ENCODE measurements at regions not wholly inside any gene's neighbourhood (a gene's known extent, or its start where the extent isn't known, plus 50 kb on each side); places are given as distances from the start of the nearest gene placed in this dataset.

GRCh38 chr11:91947215-91947820 lies 277.3 kb upstream of the FAT3 start:
- DNase-seq = no peak

- DNase-seq = no peak
These were observed 278.1 kb upstream of the FAT3 start for GRCh38 chr11:91946397-91946951.

- no peak for DNase-seq
These were observed 289.5 kb upstream of the FAT3 start for GRCh38 chr11:91935120-91935519.

GRCh38 chr11:91932151-91932821 lies 292.3 kb upstream of the FAT3 start:
- DNase-seq = no peak

GRCh38 chr11:91927448-91927847 lies 297.2 kb upstream of the FAT3 start:
- no peak for DNase-seq

- DNase-seq = no peak
These were observed 297.7 kb upstream of the FAT3 start for GRCh38 chr11:91926965-91927364.

GRCh38 chr11:91922846-91923245 lies 301.8 kb upstream of the FAT3 start:
- DNase-seq = no peak

GRCh38 chr11:91921974-91922373 lies 302.6 kb upstream of the FAT3 start:
- no peak for DNase-seq

- no peak for DNase-seq
These were observed 311.2 kb upstream of the FAT3 start for GRCh38 chr11:91913407-91913806.

GRCh38 chr11:91912322-91912721 lies 312.3 kb upstream of the FAT3 start:
- DNase-seq = no peak

GRCh38 chr11:91906871-91907624 lies 317.6 kb upstream of the FAT3 start:
- no peak for DNase-seq

- DNase-seq = no peak
These were observed 319.5 kb upstream of the FAT3 start for GRCh38 chr11:91904792-91905785.

GRCh38 chr11:91902312-91902711 lies 322.3 kb upstream of the FAT3 start:
- no peak for DNase-seq

GRCh38 chr11:91880660-91881059 lies 344.0 kb upstream of the FAT3 start:
- no peak for DNase-seq

GRCh38 chr11:91876746-91877145 lies 347.9 kb upstream of the FAT3 start:
- no peak for DNase-seq

- DNase-seq = no peak
These were observed 352.4 kb upstream of the FAT3 start for GRCh38 chr11:91872243-91872642.

GRCh38 chr11:91871791-91872190 lies 352.8 kb upstream of the FAT3 start:
- DNase-seq = no peak

GRCh38 chr11:91871048-91871447 lies 353.6 kb upstream of the FAT3 start:
- DNase-seq = no peak

- DNase-seq = no peak
These were observed 354.9 kb upstream of the FAT3 start for GRCh38 chr11:91869686-91870085.

- DNase-seq = no peak
These were observed 358.0 kb upstream of the FAT3 start for GRCh38 chr11:91866642-91867041.

- no peak for DNase-seq
These were observed 364.0 kb upstream of the FAT3 start for GRCh38 chr11:91860661-91861060.

GRCh38 chr11:91859666-91860065 lies 365.0 kb upstream of the FAT3 start:
- DNase-seq = no peak

- DNase-seq = no peak
These were observed 367.4 kb upstream of the FAT3 start for GRCh38 chr11:91857179-91857578.

Data from midbrain (tissue), 1 donor.